Stomach smooth muscle (tissue), 2 donors: ENCODE measurements at regions not wholly inside any gene's neighbourhood (a gene's known extent, or its start where the extent isn't known, plus 50 kb on each side); places are given as distances from the start of the nearest gene placed in this dataset.

Source experiments
- H3K27ac ChIP-seq: one replicate; pipeline ENCODE4 v1.7.0; 2013; ENCODE audit warnings: mild to moderate bottlenecking, low read length, inconsistent platforms
- H3K27me3 ChIP-seq, 2 donors: one replicate each; pipeline ENCODE4 v1.7.0; 2013; ENCODE audit warnings: low read length in 2 of 2; ENCODE audit not compliant: insufficient read depth in 2 of 2, control insufficient read depth in 1 of 2
- H3K36me3 ChIP-seq, 2 donors: one replicate each; pipeline ENCODE4 v1.7.0; 2013; ENCODE audit warnings: low read length in 2 of 2; ENCODE audit not compliant: control insufficient read depth in 2 of 2, insufficient read depth in 2 of 2
- H3K4me1 ChIP-seq: one replicate; pipeline ENCODE4 v1.7.0; 2013; ENCODE audit warnings: low read length; ENCODE audit not compliant: control insufficient read depth, insufficient read depth
- H3K4me3 ChIP-seq, 2 donors: one replicate each; pipeline ENCODE4 v1.7.0; 2013; ENCODE audit warnings: low read length in 2 of 2
- H3K9ac ChIP-seq, 2 donors: one replicate each; pipeline ENCODE4 v1.7.0; 2013; ENCODE audit warnings: low read length in 2 of 2, mild to moderate bottlenecking in 1 of 2
- H3K9me3 ChIP-seq, 2 donors: one replicate each; pipeline ENCODE4 v1.7.0; 2013; ENCODE audit warnings: low read length in 2 of 2; ENCODE audit not compliant: control insufficient read depth in 2 of 2
- donor health status: healthy.
- donor health status: Pancreatic carcinoma.

DNA sequence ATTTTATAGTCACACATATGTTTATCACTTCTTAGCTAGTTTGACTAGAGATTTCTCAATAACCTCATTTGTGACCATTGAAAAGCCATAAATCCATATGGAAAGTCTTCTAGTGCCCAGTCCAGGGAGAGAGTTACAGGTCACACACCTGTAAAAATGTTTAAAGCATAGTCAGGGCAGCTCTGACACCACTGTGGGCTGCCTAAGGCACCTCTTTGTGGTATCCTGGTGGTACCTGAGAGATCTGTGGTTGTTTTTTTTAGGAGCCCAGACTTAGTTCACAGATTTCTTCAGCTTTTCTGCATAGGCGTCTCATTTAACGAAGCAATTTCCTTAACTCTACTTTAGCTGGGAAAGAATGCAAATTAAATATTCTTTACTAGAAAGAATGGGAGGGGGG, 186.6 kb downstream of the CENPW start:
- no peaks in the 10 kb centered on the region for H3K36me3 ChIP-seq
- no peaks in the 10 kb centered on the region for H3K4me1 ChIP-seq
- no peak overlapping the region for H3K27ac ChIP-seq
- H3K4me3 ChIP-seq: no peak overlapping the region
- no peaks in the 10 kb centered on the region for H3K27me3 ChIP-seq
- H3K9me3 ChIP-seq: no peaks in the 10 kb centered on the region
- H3K9ac ChIP-seq: no peak overlapping the region

GRCh38 chr6:126526996-126527606, 187.2 kb downstream of the CENPW start:
- H3K36me3 ChIP-seq: no peaks in the 10 kb centered on the region
- H3K4me1 ChIP-seq: no peaks in the 10 kb centered on the region
- H3K27ac ChIP-seq: no peak overlapping the region
- no peak overlapping the region for H3K4me3 ChIP-seq
- H3K9me3 ChIP-seq: no peaks in the 10 kb centered on the region
- no peak overlapping the region for H3K9ac ChIP-seq
- no peaks in the 10 kb centered on the region for H3K27me3 ChIP-seq

DNA sequence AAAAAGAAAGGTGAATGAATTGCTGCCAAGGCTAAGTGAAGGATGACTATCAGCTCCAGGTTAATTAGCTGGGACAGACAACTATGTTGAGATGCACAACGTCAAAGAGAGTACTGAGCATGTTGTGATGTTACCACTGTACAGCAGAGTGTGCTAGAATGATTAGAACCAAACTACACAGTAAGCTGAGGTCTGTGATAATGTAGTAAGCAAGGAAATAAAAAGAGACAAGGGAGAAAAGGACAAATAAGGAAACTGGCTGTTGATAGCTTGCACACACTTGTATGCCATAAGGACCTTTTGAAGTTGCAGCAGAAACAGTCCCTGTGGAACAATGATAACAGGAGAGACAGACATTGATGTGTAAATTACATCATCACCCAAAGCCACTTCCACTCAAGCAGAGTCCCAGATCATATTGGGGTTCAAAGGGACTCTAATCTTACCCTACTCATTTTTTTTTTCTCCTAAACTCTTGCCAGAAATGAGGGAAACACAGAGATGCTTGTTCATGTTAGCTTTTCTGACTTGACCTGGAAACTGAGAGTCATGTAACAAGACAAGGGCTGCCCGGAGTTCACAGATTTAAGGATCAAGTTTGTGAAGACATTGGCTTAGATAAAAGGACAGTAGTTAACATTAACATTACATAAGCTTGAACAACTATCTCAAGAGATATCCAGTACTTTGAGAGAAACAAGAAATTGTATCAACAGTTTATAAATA, 189.9 kb downstream of the CENPW start:
- Histone ChIP-seq H3K27me3 (no peaks in the 10 kb centered on the region), H3K36me3 (no peaks in the 10 kb centered on the region), H3K9ac (no peak overlapping the region), H3K9me3 (no peaks in the 10 kb centered on the region), H3K27ac (no peak overlapping the region), H3K4me3 (no peak overlapping the region), H3K4me1 (no peaks in the 10 kb centered on the region)

GRCh38 chr6:126530775-126531174, 190.9 kb downstream of the CENPW start:
- H3K27me3 ChIP-seq: no peaks in the 10 kb centered on the region
- H3K4me1 ChIP-seq: no peaks in the 10 kb centered on the region
- H3K27ac ChIP-seq: no peak overlapping the region
- H3K9ac ChIP-seq: no peak overlapping the region
- no peaks in the 10 kb centered on the region for H3K9me3 ChIP-seq
- no peaks in the 10 kb centered on the region for H3K36me3 ChIP-seq
- no peak overlapping the region for H3K4me3 ChIP-seq

DNA sequence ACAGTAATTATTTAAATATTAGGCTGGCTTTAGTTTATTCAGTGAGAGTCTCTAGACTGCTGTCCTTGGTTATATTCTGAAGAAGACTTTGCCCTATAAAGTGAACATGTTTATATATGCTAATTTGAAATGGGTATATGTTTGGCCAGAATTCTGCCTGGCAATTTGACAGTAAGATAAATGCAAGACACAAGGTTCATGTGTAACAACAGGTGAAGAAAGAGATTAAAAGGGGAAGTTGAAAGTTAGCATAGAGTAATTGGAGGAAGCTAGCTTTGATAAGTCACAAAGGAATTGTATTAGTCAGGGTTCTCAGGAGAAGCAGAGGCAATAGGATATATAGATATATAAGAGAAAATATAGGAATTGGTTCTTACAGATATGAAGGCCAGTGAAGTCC, 191.4 kb downstream of the CENPW start:
- Histone ChIP-seq H3K27ac (no peak overlapping the region), H3K9ac (no peak overlapping the region), H3K36me3 (no peaks in the 10 kb centered on the region), H3K9me3 (no peaks in the 10 kb centered on the region), H3K4me3 (no peak overlapping the region), H3K27me3 (no peaks in the 10 kb centered on the region), H3K4me1 (no peaks in the 10 kb centered on the region)

GRCh38 chr6:126531840-126532239, 191.9 kb downstream of the CENPW start:
- H3K36me3 ChIP-seq: no peaks in the 10 kb centered on the region
- H3K27me3 ChIP-seq: no peaks in the 10 kb centered on the region
- no peaks in the 10 kb centered on the region for H3K4me1 ChIP-seq
- H3K4me3 ChIP-seq: no peak overlapping the region
- no peak overlapping the region for H3K9ac ChIP-seq
- H3K27ac ChIP-seq: no peak overlapping the region
- no peaks in the 10 kb centered on the region for H3K9me3 ChIP-seq

- H3K27ac ChIP-seq: no peak overlapping the region
- no peaks in the 10 kb centered on the region for H3K36me3 ChIP-seq
- no peaks in the 10 kb centered on the region for H3K27me3 ChIP-seq
- H3K9ac ChIP-seq: no peak overlapping the region
- no peaks in the 10 kb centered on the region for H3K9me3 ChIP-seq
- H3K4me3 ChIP-seq: no peak overlapping the region
- no peaks in the 10 kb centered on the region for H3K4me1 ChIP-seq
Measured at GRCh38 chr6:126534401-126534800, 194.5 kb downstream of the CENPW start.

DNA sequence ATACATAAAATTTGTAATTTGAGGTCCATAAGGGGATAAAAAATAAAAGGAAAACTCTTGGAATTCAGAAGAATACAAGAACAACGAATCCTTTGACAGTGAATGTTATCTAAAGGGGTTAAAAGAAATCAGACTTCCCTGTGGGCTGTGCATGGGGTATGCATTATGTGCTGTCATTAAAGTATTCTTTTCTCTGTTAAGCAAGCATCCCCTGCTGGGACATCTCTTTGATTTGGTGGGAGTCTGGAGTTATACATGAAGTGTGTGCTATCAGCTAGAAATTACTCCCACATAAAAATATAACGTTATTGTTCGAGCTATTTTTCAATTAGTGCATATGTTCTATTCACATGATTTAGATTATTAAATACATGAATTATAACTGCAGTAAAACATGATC, 195.2 kb downstream of the CENPW start:
- H3K9ac ChIP-seq: no peak overlapping the region
- H3K4me1 ChIP-seq: no peaks in the 10 kb centered on the region
- no peaks in the 10 kb centered on the region for H3K27me3 ChIP-seq
- H3K4me3 ChIP-seq: no peak overlapping the region
- H3K27ac ChIP-seq: no peak overlapping the region
- no peaks in the 10 kb centered on the region for H3K36me3 ChIP-seq
- no peaks in the 10 kb centered on the region for H3K9me3 ChIP-seq

DNA sequence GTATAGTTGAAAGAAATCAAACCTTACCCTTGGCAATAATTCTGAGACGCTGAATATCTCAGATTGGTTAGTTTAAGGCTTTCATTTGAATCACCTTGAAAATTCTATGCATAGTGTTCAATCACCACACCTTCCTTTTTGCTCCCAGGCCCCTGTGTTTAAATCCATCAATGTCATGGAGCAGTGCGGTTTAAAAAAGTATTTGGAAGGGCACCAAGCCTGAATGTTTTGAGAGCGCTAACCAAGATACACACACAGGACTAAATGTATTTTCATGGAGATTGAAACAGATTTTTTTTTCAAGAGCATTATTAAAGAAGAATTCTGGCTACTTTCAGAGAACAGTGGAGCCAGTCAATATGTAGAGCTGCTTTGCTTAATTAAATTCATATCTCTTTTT, 195.7 kb downstream of the CENPW start:
- Histone ChIP-seq H3K9ac (no peak overlapping the region), H3K9me3 (no peaks in the 10 kb centered on the region), H3K4me1 (no peaks in the 10 kb centered on the region), H3K27ac (no peak overlapping the region), H3K27me3 (no peaks in the 10 kb centered on the region), H3K4me3 (no peak overlapping the region), H3K36me3 (no peaks in the 10 kb centered on the region)

DNA sequence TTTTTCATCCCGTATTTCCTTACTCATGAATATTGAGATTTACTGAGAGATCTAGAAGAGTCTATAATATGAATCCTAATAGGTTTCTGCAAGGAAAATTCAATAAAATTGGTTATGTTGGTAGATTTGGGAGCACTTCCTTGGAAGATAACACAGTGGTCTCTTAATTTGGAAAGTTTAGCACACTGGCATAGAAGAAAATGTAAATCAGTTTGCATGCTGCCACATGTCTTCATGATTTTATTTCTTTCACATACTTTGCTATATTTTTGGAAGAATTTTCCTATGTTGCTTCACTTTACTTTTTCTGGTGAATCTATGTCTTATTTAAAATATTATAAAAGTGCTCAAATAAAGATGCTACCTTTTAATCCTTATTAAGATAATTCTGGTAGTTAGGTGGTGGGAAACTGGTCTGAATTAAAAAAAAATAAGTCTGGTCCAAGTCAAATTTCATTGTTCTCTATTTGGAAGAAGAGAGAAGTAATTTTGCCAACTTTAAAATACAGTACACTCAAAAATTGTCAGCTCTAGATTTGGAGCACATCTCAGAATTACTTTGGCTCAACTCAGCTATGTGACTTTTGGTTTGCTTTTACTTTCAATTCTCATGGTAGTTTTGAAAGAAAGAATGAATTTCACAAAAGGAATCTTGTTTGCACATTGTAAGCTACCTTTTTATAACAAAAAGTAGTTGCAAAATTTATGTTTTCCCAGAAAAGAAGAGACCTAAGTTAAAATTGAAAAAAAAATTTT, 197.3 kb downstream of the CENPW start:
- Histone ChIP-seq H3K9ac (no peak overlapping the region), H3K4me3 (no peak overlapping the region), H3K9me3 (no peaks in the 10 kb centered on the region)

DNA sequence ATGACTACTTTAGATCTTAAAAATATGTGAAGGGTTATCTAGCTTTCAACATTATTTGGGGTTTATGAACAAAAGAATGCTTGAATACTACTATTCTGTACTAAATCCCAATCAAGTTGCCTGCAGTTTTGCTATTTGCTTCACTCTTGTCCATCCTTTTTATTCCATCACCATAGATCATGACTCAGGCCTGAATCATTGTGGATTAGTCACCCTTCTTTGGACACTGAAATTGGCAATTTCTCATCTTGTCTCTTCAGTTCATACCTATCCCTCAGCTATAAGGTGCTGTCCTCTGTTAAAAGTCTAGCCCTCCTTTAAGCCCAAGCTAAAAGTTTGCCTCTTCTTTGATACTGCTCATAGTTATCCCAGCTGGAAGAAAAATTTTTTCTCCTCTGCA, 199.1 kb downstream of the CENPW start:
- Histone ChIP-seq H3K4me1 (no peaks in the 10 kb centered on the region), H3K27me3 (no peaks in the 10 kb centered on the region), H3K9me3 (no peaks in the 10 kb centered on the region), H3K36me3 (no peaks in the 10 kb centered on the region), H3K9ac (no peak overlapping the region), H3K27ac (no peak overlapping the region), H3K4me3 (no peak overlapping the region)

More for the DNA sequence above, 197.3 kb downstream of the CENPW start:
- no peak overlapping the region for H3K27ac ChIP-seq
- no peaks in the 10 kb centered on the region for H3K27me3 ChIP-seq
- no peaks in the 10 kb centered on the region for H3K36me3 ChIP-seq
- H3K4me1 ChIP-seq: no peaks in the 10 kb centered on the region
